ENCODE measurements at regions not wholly inside any gene's neighbourhood (a gene's known extent, or its start where the extent isn't known, plus 50 kb on each side); places are given as distances from the start of the nearest gene placed in this dataset.

- DNase-seq (ENCODE audit: low read depth) = no peak
- TF ChIP-seq CTCF (IDR thresholded peaks at IDR 0.05; ENCODE audit: insufficient read depth, low read length, poor library complexity, severe bottlenecking) = no peak
- no peak overlapping the region for H3K4me3 ChIP-seq (ENCODE audit: low read depth, low read length)
- H3K27me3 ChIP-seq (ENCODE audit: control insufficient read depth, insufficient read depth, low read length) = no peaks in the 10 kb centered on the region
- H3K36me3 ChIP-seq (ENCODE audit: control insufficient read depth, insufficient read depth, low read length) = no peaks in the 10 kb centered on the region
Observed at GRCh38 chr13:53408306-53408705, 379.7 kb downstream of the OLFM4 start.

GRCh38 chr13:53408847-53409568 is 380.4 kb downstream of the OLFM4 start:
- no peaks in the 10 kb centered on the region for H3K27me3 ChIP-seq (ENCODE audit: control insufficient read depth, insufficient read depth, low read length)
- H3K4me3 ChIP-seq (ENCODE audit: low read depth, low read length) = no peak overlapping the region
- TF ChIP-seq CTCF (IDR thresholded peaks at IDR 0.05; ENCODE audit: insufficient read depth, low read length, poor library complexity, severe bottlenecking) = no peak

GRCh38 chr13:53411463-53411862 is 382.9 kb downstream of the OLFM4 start:
- Histone ChIP-seq H3K4me3 (ENCODE audit: low read depth, low read length) (no peak overlapping the region), H3K27me3 (ENCODE audit: control insufficient read depth, insufficient read depth, low read length) (no peaks in the 10 kb centered on the region), H3K36me3 (ENCODE audit: control insufficient read depth, insufficient read depth, low read length) (no peaks in the 10 kb centered on the region)
- no peak for DNase-seq (ENCODE audit: low read depth)
- TF ChIP-seq CTCF (IDR thresholded peaks at IDR 0.05; ENCODE audit: insufficient read depth, low read length, poor library complexity, severe bottlenecking) = no peak

More at GRCh38 chr13:53408847-53409568, 380.4 kb downstream of the OLFM4 start:
- DNase-seq (ENCODE audit: low read depth) = no peak
- H3K36me3 ChIP-seq (ENCODE audit: control insufficient read depth, insufficient read depth, low read length) = no peaks in the 10 kb centered on the region

- Histone ChIP-seq H3K36me3 (ENCODE audit: control insufficient read depth, insufficient read depth, low read length) (no peaks in the 10 kb centered on the region), H3K27me3 (ENCODE audit: control insufficient read depth, insufficient read depth, low read length) (no peaks in the 10 kb centered on the region), H3K4me3 (ENCODE audit: low read depth, low read length) (no peak overlapping the region)
- DNase-seq (ENCODE audit: low read depth) = no peak
- TF ChIP-seq CTCF (IDR thresholded peaks at IDR 0.05; ENCODE audit: insufficient read depth, low read length, poor library complexity, severe bottlenecking) = no peak
Observed at GRCh38 chr13:53415135-53415534, 386.5 kb downstream of the OLFM4 start.

- TF ChIP-seq CTCF (IDR thresholded peaks at IDR 0.05; ENCODE audit: insufficient read depth, low read length, poor library complexity, severe bottlenecking) = no peak
- DNase-seq (ENCODE audit: low read depth) = no peak
- Histone ChIP-seq H3K27me3 (ENCODE audit: control insufficient read depth, insufficient read depth, low read length) (no peaks in the 10 kb centered on the region), H3K4me3 (ENCODE audit: low read depth, low read length) (no peak overlapping the region), H3K36me3 (ENCODE audit: control insufficient read depth, insufficient read depth, low read length) (no peaks in the 10 kb centered on the region)
Observed at GRCh38 chr13:53417601-53418000, 389.0 kb downstream of the OLFM4 start.

GRCh38 chr13:53422415-53422814 is 393.8 kb downstream of the OLFM4 start:
- no peak for DNase-seq (ENCODE audit: low read depth)
- no peak for TF ChIP-seq CTCF (IDR thresholded peaks at IDR 0.05; ENCODE audit: insufficient read depth, low read length, poor library complexity, severe bottlenecking)
- Histone ChIP-seq H3K4me3 (ENCODE audit: low read depth, low read length) (no peak overlapping the region), H3K36me3 (ENCODE audit: control insufficient read depth, insufficient read depth, low read length) (no peaks in the 10 kb centered on the region), H3K27me3 (ENCODE audit: control insufficient read depth, insufficient read depth, low read length) (no peaks in the 10 kb centered on the region)
